OCI-LY7 (cell line): ENCODE measurements at regions not wholly inside any gene's neighbourhood (a gene's known extent, or its start where the extent isn't known, plus 50 kb on each side); places are given as distances from the start of the nearest gene placed in this dataset.

Experiments used
- BruUV-seq: library from RNA; stranded (reverse); fragments of 400-500 nt; replicated peaks from 2 replicates; lab custom pipeline; 2021; lab: Mats Ljungman, UMichigan
- CTCF ChIA-PET: fragments of 300-600 bp; sonication (Branson Sonifier 250); formaldehyde crosslinking; loops from one replicate; lab custom pipeline; 2022; ENCODE audit warnings: antibody characterized with exemption; ENCODE audit not compliant: unreplicated experiment; lab: Charles Lee
- POLR2A ChIA-PET: fragments of 300-600 bp; sonication (Branson Sonifier 250); formaldehyde crosslinking; loops from one replicate; lab custom pipeline; 2022; ENCODE audit warnings: antibody characterized with exemption; lab: Charles Lee
- DNase-seq: peaks from one replicate; pipeline ENCODE4 v3.0.0-alpha.2; 2015; ENCODE audit warnings: low spot score
- H2AFZ ChIP-seq: fragments of 200-600 bp; sonication (generic), shearing (Covaris generic); 2 replicates; pipeline ENCODE4 v1.6.1; 2014; ENCODE audit warnings: mild to moderate bottlenecking, antibody characterized with exemption, low read length, moderate library complexity
- H3K27ac ChIP-seq: fragments of 200-600 bp; sonication (generic); 2 replicates; pipeline ENCODE4 v1.5.1; 2014; ENCODE audit warnings: mixed run types, low read depth, mild to moderate bottlenecking, moderate library complexity, low read length, inconsistent platforms; ENCODE audit not compliant: poor library complexity, severe bottlenecking
- H3K36me3 ChIP-seq: fragments of 200-600 bp; sonication (generic); 2 replicates; pipeline ENCODE4 v1.6.1; 2014; ENCODE audit warnings: mild to moderate bottlenecking, antibody characterized with exemption, low read length, moderate library complexity, mixed read lengths; ENCODE audit not compliant: insufficient read depth
- H3K4me1 ChIP-seq: fragments of 200-600 bp; sonication (generic); 2 replicates; pipeline ENCODE4 v1.5.1; 2014; ENCODE audit warnings: mild to moderate bottlenecking, low read length; ENCODE audit not compliant: insufficient read depth, poor library complexity, severe bottlenecking
- H3K4me2 ChIP-seq: fragments of 200-600 bp; sonication (generic); 2 replicates; pipeline ENCODE4 v1.6.1; 2014; ENCODE audit warnings: mild to moderate bottlenecking, low read length
- H3K4me3 ChIP-seq: fragments of 200-600 bp; sonication (generic); 2 replicates; pipeline ENCODE4 v1.5.1; 2014; ENCODE audit warnings: mild to moderate bottlenecking, low read depth, low read length; ENCODE audit not compliant: poor library complexity, severe bottlenecking
- H3K79me2 ChIP-seq: fragments of 200-600 bp; sonication (generic); 2 replicates; pipeline ENCODE4 v1.6.1; 2016; ENCODE audit warnings: low read depth, mild to moderate bottlenecking, low read length, moderate library complexity, mixed read lengths; ENCODE audit not compliant: insufficient read depth
- H3K9me2 ChIP-seq: fragments of 200-600 bp; sonication (generic); 2 replicates; pipeline ENCODE4 v1.6.1; 2016; ENCODE audit warnings: mild to moderate bottlenecking, low read length, mixed read lengths; ENCODE audit not compliant: insufficient read depth
- H3K9me3 ChIP-seq: fragments of 200-600 bp; sonication (generic); 2 replicates; pipeline ENCODE4 v1.6.1; 2014; ENCODE audit warnings: mild to moderate bottlenecking, mixed run types, low read length, mixed read lengths
- H4K20me1 ChIP-seq: fragments of 200-600 bp; sonication (generic); 2 replicates; pipeline ENCODE4 v1.6.1; 2014; ENCODE audit warnings: mild to moderate bottlenecking, antibody characterized with exemption, low read length, moderate library complexity, mixed read lengths; ENCODE audit not compliant: insufficient read depth
- CTCF ChIP-seq: fragments of 200-600 bp; sonication (generic); conservative IDR thresholded peaks from 2 replicates; pipeline ENCODE4 v1.5.1; 2014; ENCODE audit warnings: mild to moderate bottlenecking, antibody characterized with exemption, low read length, moderate library complexity, mixed read lengths
- EZH2phosphoT487 ChIP-seq: fragments of 200-600 bp; sonication (generic); IDR thresholded peaks from 2 replicates; pipeline ENCODE4 v1.6.1; 2018; ENCODE audit warnings: low read depth, borderline replicate concordance, mild to moderate bottlenecking, mixed run types, antibody characterized with exemption, low read length, moderate library complexity, mixed read lengths
- intact Hi-C: fragments of 100-400 bp; cut with micrococcal nuclease; formaldehyde crosslinking; loops from one replicate; pipeline ENCODE4 v1.10.0; 2022; ENCODE audit not compliant: unreplicated experiment

GRCh38 chr2:18368008-18368407 lies 192.4 kb downstream of the RDH14 start:
- TF ChIP-seq EZH2phosphoT487 = no peak
- TF ChIP-seq CTCF = no peak
- POLR2A ChIA-PET = interaction anchor here (1.0 to 1.3 kb wide), 2 partner anchors 26 to 134 kb away, joined by 3 read pairs; no protein-coding TSS in a partner anchor
- DNase-seq = no peak
- Histone ChIP-seq H3K9me2 (no peaks in the 10 kb centered on the region), H3K9me3 (no peaks in the 10 kb centered on the region), H3K4me2 (no peak overlapping the region), H4K20me1 (no peaks in the 10 kb centered on the region), H3K27ac (no peak overlapping the region), H3K4me1 (no peaks in the 10 kb centered on the region), H3K36me3 (no peaks in the 10 kb centered on the region), H3K79me2 (no peaks in the 10 kb centered on the region), H2AFZ (no peak overlapping the region), H3K4me3 (no peak overlapping the region)
- CTCF ChIA-PET = no interaction called here
- BruUV-seq = no TSS peak
- intact Hi-C loops = no loop called here

- H3K27ac ChIP-seq = no peak overlapping the region
- ChIA-PET CTCF (no interaction called here), POLR2A (no interaction called here)
- DNase-seq = no peak
- H3K4me1 ChIP-seq = no peaks in the 10 kb centered on the region
- no peaks in the 10 kb centered on the region for H3K9me2 ChIP-seq
- no peaks in the 10 kb centered on the region for H3K79me2 ChIP-seq
- no TSS peak for BruUV-seq
- no peaks in the 10 kb centered on the region for H4K20me1 ChIP-seq
- no peaks in the 10 kb centered on the region for H3K36me3 ChIP-seq
- TF ChIP-seq EZH2phosphoT487 (no peak), CTCF (no peak)
- no peaks in the 10 kb centered on the region for H3K9me3 ChIP-seq
- H3K4me3 ChIP-seq = no peak overlapping the region
- intact Hi-C loops = no loop called here
- H3K4me2 ChIP-seq = no peak overlapping the region
- no peak overlapping the region for H2AFZ ChIP-seq
Observed at GRCh38 chr2:18365342-18365741, 195.1 kb downstream of the RDH14 start.

- intact Hi-C loops = no loop called here
- Histone ChIP-seq H3K4me2 (no peak overlapping the region), H3K4me1 (no peaks in the 10 kb centered on the region), H3K9me3 (no peaks in the 10 kb centered on the region), H3K79me2 (no peaks in the 10 kb centered on the region), H3K36me3 (no peaks in the 10 kb centered on the region), H3K9me2 (no peaks in the 10 kb centered on the region), H3K27ac (no peak overlapping the region), H3K4me3 (no peak overlapping the region), H2AFZ (no peak overlapping the region), H4K20me1 (no peaks in the 10 kb centered on the region)
- ChIA-PET CTCF (no interaction called here), POLR2A (no interaction called here)
- TF ChIP-seq CTCF (no peak), EZH2phosphoT487 (no peak)
- BruUV-seq = no TSS peak
- DNase-seq = no peak
Observed at GRCh38 chr2:18363348-18363747, 197.1 kb downstream of the RDH14 start.
